RWPE1 (cell line): ENCODE measurements at regions not wholly inside any gene's neighbourhood (a gene's known extent, or its start where the extent isn't known, plus 50 kb on each side); places are given as distances from the start of the nearest gene placed in this dataset.
A peak's percentile ranks its signal among the peaks of the same experiment; 100 is the strongest.
"Not testable (repeated sequence)": the region's sequence is repeated elsewhere in the genome, so short reads cannot be mapped to it uniquely, and the experiment has no call there.

ENCODE experiments used
- CTCF ChIA-PET: fragments of 350-600 bp; sonication (Branson Sonifier 250); formaldehyde crosslinking; extraction: SDS; loops from one replicate; lab custom pipeline; 2021; lab: Yijun Ruan, JAX
- POLR2A ChIA-PET: fragments of 400-600 bp; formaldehyde crosslinking; extraction: SDS; loops from one replicate; lab custom pipeline; 2020; ENCODE audit warnings: antibody characterized with exemption; ENCODE audit not compliant: low non-redundant PET; lab: Yijun Ruan, JAX
- DNase-seq: peaks from one replicate; pipeline ENCODE4 v3.0.0; 2012; ENCODE audit warnings: low spot score
- H3K27ac ChIP-seq: fragments of 450-650 bp; 2 replicates; pipeline ENCODE4 v1.5.1; 2017
- TF ChIP-seq, protein P1 (sequence below): fragments of 450-650 bp; conservative IDR thresholded peaks from 2 replicates; pipeline ENCODE4 v1.5.1; 2017; ENCODE audit warnings: low read depth, mild to moderate bottlenecking

GRCh38 chr6:112477125-112477524 is 130.0 kb downstream of the RFPL4B start:
- ChIA-PET POLR2A (no interaction called here), CTCF (no interaction called here)
- TF ChIP-seq, protein P1, sequence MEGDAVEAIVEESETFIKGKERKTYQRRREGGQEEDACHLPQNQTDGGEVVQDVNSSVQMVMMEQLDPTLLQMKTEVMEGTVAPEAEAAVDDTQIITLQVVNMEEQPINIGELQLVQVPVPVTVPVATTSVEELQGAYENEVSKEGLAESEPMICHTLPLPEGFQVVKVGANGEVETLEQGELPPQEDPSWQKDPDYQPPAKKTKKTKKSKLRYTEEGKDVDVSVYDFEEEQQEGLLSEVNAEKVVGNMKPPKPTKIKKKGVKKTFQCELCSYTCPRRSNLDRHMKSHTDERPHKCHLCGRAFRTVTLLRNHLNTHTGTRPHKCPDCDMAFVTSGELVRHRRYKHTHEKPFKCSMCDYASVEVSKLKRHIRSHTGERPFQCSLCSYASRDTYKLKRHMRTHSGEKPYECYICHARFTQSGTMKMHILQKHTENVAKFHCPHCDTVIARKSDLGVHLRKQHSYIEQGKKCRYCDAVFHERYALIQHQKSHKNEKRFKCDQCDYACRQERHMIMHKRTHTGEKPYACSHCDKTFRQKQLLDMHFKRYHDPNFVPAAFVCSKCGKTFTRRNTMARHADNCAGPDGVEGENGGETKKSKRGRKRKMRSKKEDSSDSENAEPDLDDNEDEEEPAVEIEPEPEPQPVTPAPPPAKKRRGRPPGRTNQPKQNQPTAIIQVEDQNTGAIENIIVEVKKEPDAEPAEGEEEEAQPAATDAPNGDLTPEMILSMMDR: no peak
- no peak for DNase-seq
- no peak overlapping the region for H3K27ac ChIP-seq

GRCh38 chr6:112478036-112478435 is 130.9 kb downstream of the RFPL4B start:
- CTCF ChIA-PET: no interaction called here
- DNase-seq: no peak
- POLR2A ChIA-PET: no interaction called here
- no peak overlapping the region for H3K27ac ChIP-seq
- TF ChIP-seq, protein P1: no peak

- DNase-seq, CTCF ChIA-PET, POLR2A ChIA-PET, H3K27ac ChIP-seq: not testable (repeated sequence)
These were observed 132.8 kb downstream of the RFPL4B start for GRCh38 chr6:112479975-112480374.

- H3K27ac ChIP-seq: no peak overlapping the region
- TF ChIP-seq, protein P1: no peak
- POLR2A ChIA-PET: no interaction called here
- CTCF ChIA-PET: interaction anchor here (0.6 to 0.7 kb wide), 2 partner anchors 318 to 437 kb away, joined by 3 to 4 read pairs; no protein-coding TSS in a partner anchor
- peak; percentile 69 for DNase-seq
These were observed 133.4 kb downstream of the RFPL4B start for GRCh38 chr6:112480553-112480952.

DNA sequence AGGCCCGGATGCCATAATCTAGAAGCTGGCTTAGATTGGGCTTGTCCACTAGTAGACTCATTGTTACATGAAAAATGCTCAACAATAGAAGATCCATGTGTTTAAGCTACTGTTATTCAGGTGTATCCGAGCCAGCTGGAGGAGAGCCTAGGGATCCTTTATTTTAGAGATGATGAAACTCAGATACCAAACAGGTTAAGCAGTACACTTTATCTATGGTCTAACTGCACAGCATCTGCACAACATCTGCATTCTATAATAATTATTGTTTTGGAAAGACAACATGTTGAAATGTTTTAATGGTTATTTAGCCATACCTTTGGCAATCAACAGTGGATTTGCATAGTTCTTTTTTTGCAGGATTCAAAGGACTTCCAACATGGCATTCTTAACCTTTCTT is 134.1 kb downstream of the RFPL4B start:
- H3K27ac ChIP-seq: no peak overlapping the region
- DNase-seq: no peak
- CTCF ChIA-PET: no interaction called here
- TF ChIP-seq, protein P1: no peak
- POLR2A ChIA-PET: no interaction called here

DNA sequence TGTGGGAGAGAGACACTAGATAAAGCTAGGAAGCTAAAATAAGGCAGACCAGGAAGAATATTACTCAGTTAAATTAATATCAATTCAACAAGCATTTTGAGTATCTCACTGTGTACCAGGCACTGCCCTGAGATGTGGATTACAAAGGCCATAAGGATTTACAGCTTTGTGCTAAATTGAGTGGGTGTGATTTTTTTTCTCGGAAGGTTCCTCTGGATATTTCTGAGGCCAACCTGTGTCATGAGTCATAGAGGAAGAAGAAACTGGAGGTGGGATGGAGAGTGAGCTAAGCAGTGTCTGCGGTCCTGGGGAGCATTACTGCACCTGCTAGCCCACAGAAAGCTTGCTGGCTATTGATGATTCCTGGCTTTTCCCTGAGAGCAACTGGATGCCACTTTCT is 135.2 kb downstream of the RFPL4B start:
- DNase-seq: no peak
- ChIA-PET POLR2A (no interaction called here), CTCF (no interaction called here)
- TF ChIP-seq, protein P1: no peak
- no peak overlapping the region for H3K27ac ChIP-seq

- ChIA-PET CTCF (no interaction called here), POLR2A (no interaction called here)
- DNase-seq: no peak
These were observed 138.1 kb downstream of the RFPL4B start for GRCh38 chr6:112485120-112485826.

More at GRCh38 chr6:112485120-112485826, 138.1 kb downstream of the RFPL4B start:
- no peak overlapping the region for H3K27ac ChIP-seq
- TF ChIP-seq, protein P1: no peak
